ENCODE measurements at regions not wholly inside any gene's neighbourhood (a gene's known extent, or its start where the extent isn't known, plus 50 kb on each side); places are given as distances from the start of the nearest gene placed in this dataset.
"Not testable (repeated sequence)": the region's sequence is repeated elsewhere in the genome, so short reads cannot be mapped to it uniquely, and the experiment has no call there.

GRCh38 chr11:39542460-39542859 lies 1917.0 kb downstream of the LRRC4C start:
- Histone ChIP-seq H3K36me3 (no peaks in the 10 kb centered on the region), H3K4me3 (no peak overlapping the region), H3K27ac (no peak overlapping the region), H3K4me1 (no peaks in the 10 kb centered on the region), H3K9me3 (no peaks in the 10 kb centered on the region), H3K27me3 (no peaks in the 10 kb centered on the region)
- no peak for TF ChIP-seq POLR2A (IDR thresholded peaks at IDR 0.05)
- TF ChIP-seq CTCF (IDR thresholded peaks at IDR 0.05), result no peak
- DNase-seq, result no peak

- Histone ChIP-seq H3K4me1 (no peaks in the 10 kb centered on the region), H3K36me3 (no peaks in the 10 kb centered on the region), H3K27ac (no peak overlapping the region), H3K4me3 (no peak overlapping the region), H3K27me3 (no peaks in the 10 kb centered on the region), H3K9me3 (no peaks in the 10 kb centered on the region)
- no peak for DNase-seq
- TF ChIP-seq CTCF (IDR thresholded peaks at IDR 0.05) (no peak), POLR2A (IDR thresholded peaks at IDR 0.05) (no peak)
These were observed 1917.5 kb downstream of the LRRC4C start for GRCh38 chr11:39541945-39542351.

GRCh38 chr11:39536323-39536722 lies 1923.1 kb downstream of the LRRC4C start:
- DNase-seq, H3K9me3 ChIP-seq, H3K27me3 ChIP-seq, H3K27ac ChIP-seq, H3K4me3 ChIP-seq, H3K36me3 ChIP-seq, H3K4me1 ChIP-seq: not testable (repeated sequence)
